Hematopoietic multipotent progenitor cell treated with erythropoietin and hydrocortisone succinate and interleukin-3 and kit ligand, for 4 days (in vitro differentiated cells): ENCODE measurements at regions not wholly inside any gene's neighbourhood (a gene's known extent, or its start where the extent isn't known, plus 50 kb on each side); places are given as distances from the start of the nearest gene placed in this dataset.

Source experiments
- DNase-seq: peaks from one replicate; pipeline ENCODE4 v3.0.0-alpha.2; 2015

- no peak for DNase-seq
Observed at GRCh38 chr11:79575701-79576100, 134.9 kb upstream of the TENM4 start.

GRCh38 chr11:79570104-79570503 lies 129.3 kb upstream of the TENM4 start:
- peak; percentile 69 for DNase-seq

GRCh38 chr11:79564288-79564925 lies 123.6 kb upstream of the TENM4 start:
- no peak for DNase-seq

- DNase-seq, result no peak
Observed at GRCh38 chr11:79561496-79561895, 120.7 kb upstream of the TENM4 start.

GRCh38 chr11:79550809-79551208 lies 110.0 kb upstream of the TENM4 start:
- no peak for DNase-seq

- DNase-seq, result no peak
Observed at GRCh38 chr11:79547256-79547655, 106.4 kb upstream of the TENM4 start.

GRCh38 chr11:79546351-79546750 lies 105.5 kb upstream of the TENM4 start:
- DNase-seq, result no peak

GRCh38 chr11:79544361-79544760 lies 103.5 kb upstream of the TENM4 start:
- no peak for DNase-seq

GRCh38 chr11:79543101-79543500 lies 102.3 kb upstream of the TENM4 start:
- no peak for DNase-seq

GRCh38 chr11:79541466-79541865 lies 100.6 kb upstream of the TENM4 start:
- no peak for DNase-seq

GRCh38 chr11:79538775-79539174 lies 97.9 kb upstream of the TENM4 start:
- DNase-seq, result no peak

GRCh38 chr11:79536155-79536917 lies 95.5 kb upstream of the TENM4 start:
- no peak for DNase-seq

GRCh38 chr11:79535606-79536005 lies 94.8 kb upstream of the TENM4 start:
- no peak for DNase-seq

GRCh38 chr11:79525257-79525656 lies 84.4 kb upstream of the TENM4 start:
- DNase-seq, result no peak

- no peak for DNase-seq
Observed at GRCh38 chr11:79522626-79523025, 81.8 kb upstream of the TENM4 start.

GRCh38 chr11:79520086-79520485 lies 79.3 kb upstream of the TENM4 start:
- no peak for DNase-seq

GRCh38 chr11:79515781-79516180 lies 75.0 kb upstream of the TENM4 start:
- DNase-seq, result no peak

- DNase-seq, result no peak
Observed at GRCh38 chr11:79514695-79515094, 73.9 kb upstream of the TENM4 start.

- DNase-seq, result no peak
Observed at GRCh38 chr11:79514290-79514689, 73.5 kb upstream of the TENM4 start.

GRCh38 chr11:79512706-79513469 lies 72.1 kb upstream of the TENM4 start:
- no peak for DNase-seq

GRCh38 chr11:79510960-79511359 lies 70.1 kb upstream of the TENM4 start:
- no peak for DNase-seq

- DNase-seq, result no peak
Observed at GRCh38 chr11:79508461-79508860, 67.6 kb upstream of the TENM4 start.

GRCh38 chr11:79507706-79508105 lies 66.9 kb upstream of the TENM4 start:
- no peak for DNase-seq
